Keratinocyte (primary cell): ENCODE measurements at regions not wholly inside any gene's neighbourhood (a gene's known extent, or its start where the extent isn't known, plus 50 kb on each side); places are given as distances from the start of the nearest gene placed in this dataset.

Source experiments
- CTCF ChIP-seq, 3 experiments: IDR thresholded peaks in 1 of 3; conservative IDR thresholded peaks in 1 of 3; optimal IDR thresholded peaks in 1 of 3; 2 replicates in 2 of 3; 3 replicates in 1 of 3; pipeline versions ENCODE3 to v1.5.1; 2011; ENCODE audit warnings: low read length in 3 of 3, mild to moderate bottlenecking in 3 of 3, moderate library complexity in 2 of 3, control low read depth in 1 of 3, inconsistent platforms in 1 of 3; ENCODE audit not compliant: insufficient read depth in 2 of 3; ENCODE audit errors: extremely low read depth in 1 of 3
- EZH2 ChIP-seq: IDR thresholded peaks from one replicate; pipeline ENCODE4 v1.6.1; 2012; ENCODE audit warnings: inconsistent platforms, mild to moderate bottlenecking, low read length, moderate library complexity

- TF ChIP-seq EZH2 (no peak), CTCF (optimal IDR thresholded peaks at IDR 0.05 in 1 of 3, IDR thresholded peaks at IDR 0.05 in 1 of 3, conservative IDR thresholded peaks at IDR 0.05 in 1 of 3; ENCODE audit: extremely low read depth in 1 of 3, insufficient read depth in 2 of 3, low read length in 3 of 3) (no peak)
Observed at GRCh38 chr6:148648754-148649453, 97.9 kb upstream of the UST start.
